SK-N-MC (cell line): ENCODE measurements at regions not wholly inside any gene's neighbourhood (a gene's known extent, or its start where the extent isn't known, plus 50 kb on each side); places are given as distances from the start of the nearest gene placed in this dataset.

ENCODE experiments used
- EZH2 ChIP-seq: fragments of 200-600 bp; sonication (generic); IDR thresholded peaks from one replicate; pipeline ENCODE4 v1.6.1; 2017; ENCODE audit warnings: antibody characterized with exemption
- FOXP2 ChIP-seq: optimal IDR thresholded peaks from 2 replicates; pipeline ENCODE3; 2011; ENCODE audit warnings: mild to moderate bottlenecking, moderate library complexity; ENCODE audit not compliant: insufficient read depth; ENCODE audit errors: extremely low read length, control extremely low read depth

DNA sequence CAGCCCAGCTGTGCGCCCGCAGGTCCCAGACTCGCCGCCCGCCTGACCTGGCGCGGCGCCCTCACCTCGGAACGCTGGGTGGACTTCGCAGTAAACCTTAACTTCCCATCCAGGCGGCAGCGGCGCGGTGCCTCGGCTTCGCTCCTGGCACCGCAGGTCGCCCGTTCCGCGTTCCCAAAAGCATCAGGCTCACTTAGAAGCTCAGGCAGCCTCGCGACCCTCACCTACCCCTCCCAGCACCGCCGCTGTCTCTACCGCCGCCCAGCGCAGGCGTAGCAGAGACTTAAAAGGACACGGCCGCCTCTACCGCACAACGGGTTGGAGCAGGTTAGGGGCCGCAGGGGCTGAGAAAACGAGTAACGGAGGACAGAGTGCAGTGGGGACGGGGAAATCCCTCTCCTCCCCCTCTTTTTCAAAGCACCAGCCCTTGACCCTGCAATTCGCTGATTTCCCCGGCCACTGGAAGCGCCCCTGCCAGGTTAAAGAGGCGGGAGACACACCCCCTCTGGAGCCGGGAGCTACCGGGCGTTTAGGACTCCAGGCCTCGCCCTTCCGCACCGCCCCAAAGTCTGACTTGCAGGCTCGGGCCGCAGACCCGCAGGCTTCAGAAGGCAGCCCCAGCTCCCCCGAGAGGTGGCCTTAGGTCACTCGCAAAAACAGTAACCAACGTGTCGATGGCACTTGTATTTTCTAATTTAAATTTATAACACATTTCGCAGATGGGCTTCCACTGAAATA is 328.5 kb downstream of the FAM72C start:
- TF ChIP-seq FOXP2 (no peak), EZH2 (no peak)
